CD14-positive monocyte (primary cell): ENCODE measurements at regions not wholly inside any gene's neighbourhood (a gene's known extent, or its start where the extent isn't known, plus 50 kb on each side); places are given as distances from the start of the nearest gene placed in this dataset.

ENCODE experiments used
- DNase-seq, 3 donors: peaks; one replicate each; pipeline ENCODE4 v3.0.0-alpha.2; 2011 to 2022
- H2AFZ ChIP-seq: 2 replicates; pipeline ENCODE4 v1.6.0; 2012; ENCODE audit warnings: mild to moderate bottlenecking, low read depth, low read length, inconsistent platforms; ENCODE audit not compliant: insufficient read depth, poor library complexity, severe bottlenecking
- H3K27ac ChIP-seq, 2 donors: 1 replicate in 1 of 2; 2 replicates in 1 of 2; pipeline ENCODE4 v1.5.1; 2012 to 2013; ENCODE audit warnings: low read length in 2 of 2, control low read depth in 1 of 2, inconsistent platforms in 1 of 2, low read depth in 1 of 2, mild to moderate bottlenecking in 1 of 2
- H3K27me3 ChIP-seq, 2 donors: one replicate each; pipeline versions ENCODE4 v1.6.0 to v1.6.1; 2011 to 2013; ENCODE audit warnings: low read length in 2 of 2; ENCODE audit not compliant: control insufficient read depth in 2 of 2, insufficient read depth in 2 of 2
- H3K36me3 ChIP-seq, 2 donors: replicated peaks in 1 of 2; 1 replicate in 1 of 2; 2 replicates in 1 of 2; pipeline versions ENCODE4 v1.5.1 to v1.6.1; 2012 to 2013; ENCODE audit warnings: low read length in 2 of 2, control low read depth in 1 of 2, inconsistent platforms in 1 of 2, mild to moderate bottlenecking in 1 of 2; ENCODE audit not compliant: insufficient read depth in 2 of 2, control insufficient read depth in 1 of 2
- H3K4me1 ChIP-seq, 2 donors: 1 replicate in 1 of 2; 2 replicates in 1 of 2; pipeline versions ENCODE4 v1.5.1 to v1.6.1; 2012 to 2013; ENCODE audit warnings: low read length in 2 of 2, control low read depth in 1 of 2, inconsistent platforms in 1 of 2, mild to moderate bottlenecking in 1 of 2, moderate library complexity in 1 of 2; ENCODE audit not compliant: insufficient read depth in 2 of 2, control insufficient read depth in 1 of 2
- H3K4me2 ChIP-seq: replicated peaks from 2 replicates; pipeline ENCODE3; 2012; ENCODE audit warnings: low read length, moderate library complexity, mild to moderate bottlenecking; ENCODE audit not compliant: poor library complexity, severe bottlenecking; ENCODE audit errors: extremely low read depth
- H3K4me3 ChIP-seq, 3 experiments: fragments of 200-600 bp in 1 of 3; sonication (generic) in 1 of 3; replicated peaks in 1 of 3; 1 replicate in 2 of 3; 2 replicates in 1 of 3; pipeline ENCODE4 v1.5.1; 2011 to 2013; ENCODE audit warnings: low read length in 3 of 3, mild to moderate bottlenecking in 3 of 3, control low read depth in 2 of 3, low read depth in 2 of 3, inconsistent platforms in 1 of 3, moderate library complexity in 1 of 3
- H3K79me2 ChIP-seq: 2 replicates; pipeline ENCODE4 v1.6.0; 2012; ENCODE audit warnings: mild to moderate bottlenecking, control low read depth, inconsistent platforms, low read length, moderate library complexity; ENCODE audit not compliant: insufficient read depth
- H3K9ac ChIP-seq: 2 replicates; pipeline ENCODE4 v1.6.0; 2017; ENCODE audit warnings: low read length, mild to moderate bottlenecking; ENCODE audit not compliant: insufficient read depth, poor library complexity, severe bottlenecking
- H3K9me3 ChIP-seq, 2 donors: replicated peaks in 1 of 2; 1 replicate in 1 of 2; 2 replicates in 1 of 2; pipeline versions ENCODE4 v1.5.1 to v1.6.1; 2012 to 2013; ENCODE audit warnings: low read length in 2 of 2, control low read depth in 1 of 2; ENCODE audit not compliant: control insufficient read depth in 1 of 2, insufficient read depth in 1 of 2
- H4K20me1 ChIP-seq: 2 replicates; pipeline ENCODE4 v1.6.0; 2012; ENCODE audit warnings: mild to moderate bottlenecking, low read length, control low read depth, moderate library complexity; ENCODE audit not compliant: insufficient read depth
- H3K27ac Mint-ChIP-seq, 7 donors: one replicate each; pipeline ENCODE4 v1.8.0; 2020; ENCODE audit warnings: mild to moderate bottlenecking in 7 of 7, mixed read lengths in 7 of 7, moderate library complexity in 6 of 7, inconsistent platforms in 2 of 7
- H3K27me3 Mint-ChIP-seq, 3 donors: one replicate each; pipeline ENCODE4 v1.8.0; 2021 to 2022; ENCODE audit warnings: low read depth in 3 of 3, mild to moderate bottlenecking in 3 of 3, mixed read lengths in 3 of 3, moderate library complexity in 3 of 3, inconsistent platforms in 1 of 3
- H3K36me3 Mint-ChIP-seq, 2 donors: one replicate each; pipeline ENCODE4 v1.8.0; 2020; ENCODE audit warnings: mixed read lengths in 2 of 2, inconsistent platforms in 1 of 2, mild to moderate bottlenecking in 1 of 2
- H3K4me1 Mint-ChIP-seq: one replicate; pipeline ENCODE4 v1.8.0; 2020; ENCODE audit warnings: mild to moderate bottlenecking, mixed read lengths
- H3K4me3 Mint-ChIP-seq, 2 donors: one replicate each; pipeline ENCODE4 v1.8.0; 2020; ENCODE audit warnings: mild to moderate bottlenecking in 2 of 2, mixed read lengths in 2 of 2, moderate library complexity in 1 of 2
- H3K9me3 Mint-ChIP-seq, 7 donors: one replicate each; pipeline ENCODE4 v1.8.0; 2020 to 2022; ENCODE audit warnings: mixed read lengths in 7 of 7, mild to moderate bottlenecking in 6 of 7, moderate library complexity in 6 of 7, inconsistent platforms in 2 of 7
- WGBS: methylation state at CpG from one replicate; pipeline ENCODE4 v1.1.5; 2013; ENCODE audit warnings: missing lambda C conversion rate; ENCODE audit not compliant: insufficient coverage; 5-methylcytosine and 5-hydroxymethylcytosine counted together
- intact Hi-C, 2 donors: fragments of 100-400 bp; cut with micrococcal nuclease; formaldehyde crosslinking; loops; one replicate each; pipeline versions ENCODE4 v1.15.0 to v1.15.1; 2023
- TF ChIP-seq, protein P1 (sequence below): fragments of 200-600 bp; IDR thresholded peaks from one replicate; pipeline ENCODE4 v1.8.0; 2022; ENCODE audit warnings: antibody characterized with exemption, mild to moderate bottlenecking

GRCh38 chr3:182523836-182524235 lies 269.5 kb upstream of the ATP11B start:
- Histone ChIP-seq H4K20me1 (no peaks in the 10 kb centered on the region), H3K27ac (no peak overlapping the region), H2AFZ (no peak overlapping the region), H3K9me3 (no peaks in the 10 kb centered on the region), H3K27me3 (no peaks in the 10 kb centered on the region), H3K9ac (no peak overlapping the region), H3K4me1 (no peaks in the 10 kb centered on the region), H3K36me3 (no peaks in the 10 kb centered on the region), H3K79me2 (no peaks in the 10 kb centered on the region), H3K4me3 (no peak overlapping the region), H3K4me2 (no peak overlapping the region)
- intact Hi-C loops = no loop called here
- H3K4me3 Mint-ChIP-seq = no peak overlapping the region
- peaks cover 0 to 2% (median 0%) of the 10 kb centered on the region in 7 donors for H3K9me3 Mint-ChIP-seq
- no peak for DNase-seq
- H3K36me3 Mint-ChIP-seq = no peaks in the 10 kb centered on the region
- no peaks in the 10 kb centered on the region for H3K4me1 Mint-ChIP-seq
- no peaks in the 10 kb centered on the region for H3K27me3 Mint-ChIP-seq
- WGBS = no CpG with 5 or more reads among the region's 2 CpGs
- H3K27ac Mint-ChIP-seq = no peak overlapping the region
- TF ChIP-seq, protein P1, sequence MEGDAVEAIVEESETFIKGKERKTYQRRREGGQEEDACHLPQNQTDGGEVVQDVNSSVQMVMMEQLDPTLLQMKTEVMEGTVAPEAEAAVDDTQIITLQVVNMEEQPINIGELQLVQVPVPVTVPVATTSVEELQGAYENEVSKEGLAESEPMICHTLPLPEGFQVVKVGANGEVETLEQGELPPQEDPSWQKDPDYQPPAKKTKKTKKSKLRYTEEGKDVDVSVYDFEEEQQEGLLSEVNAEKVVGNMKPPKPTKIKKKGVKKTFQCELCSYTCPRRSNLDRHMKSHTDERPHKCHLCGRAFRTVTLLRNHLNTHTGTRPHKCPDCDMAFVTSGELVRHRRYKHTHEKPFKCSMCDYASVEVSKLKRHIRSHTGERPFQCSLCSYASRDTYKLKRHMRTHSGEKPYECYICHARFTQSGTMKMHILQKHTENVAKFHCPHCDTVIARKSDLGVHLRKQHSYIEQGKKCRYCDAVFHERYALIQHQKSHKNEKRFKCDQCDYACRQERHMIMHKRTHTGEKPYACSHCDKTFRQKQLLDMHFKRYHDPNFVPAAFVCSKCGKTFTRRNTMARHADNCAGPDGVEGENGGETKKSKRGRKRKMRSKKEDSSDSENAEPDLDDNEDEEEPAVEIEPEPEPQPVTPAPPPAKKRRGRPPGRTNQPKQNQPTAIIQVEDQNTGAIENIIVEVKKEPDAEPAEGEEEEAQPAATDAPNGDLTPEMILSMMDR = no peak

DNA sequence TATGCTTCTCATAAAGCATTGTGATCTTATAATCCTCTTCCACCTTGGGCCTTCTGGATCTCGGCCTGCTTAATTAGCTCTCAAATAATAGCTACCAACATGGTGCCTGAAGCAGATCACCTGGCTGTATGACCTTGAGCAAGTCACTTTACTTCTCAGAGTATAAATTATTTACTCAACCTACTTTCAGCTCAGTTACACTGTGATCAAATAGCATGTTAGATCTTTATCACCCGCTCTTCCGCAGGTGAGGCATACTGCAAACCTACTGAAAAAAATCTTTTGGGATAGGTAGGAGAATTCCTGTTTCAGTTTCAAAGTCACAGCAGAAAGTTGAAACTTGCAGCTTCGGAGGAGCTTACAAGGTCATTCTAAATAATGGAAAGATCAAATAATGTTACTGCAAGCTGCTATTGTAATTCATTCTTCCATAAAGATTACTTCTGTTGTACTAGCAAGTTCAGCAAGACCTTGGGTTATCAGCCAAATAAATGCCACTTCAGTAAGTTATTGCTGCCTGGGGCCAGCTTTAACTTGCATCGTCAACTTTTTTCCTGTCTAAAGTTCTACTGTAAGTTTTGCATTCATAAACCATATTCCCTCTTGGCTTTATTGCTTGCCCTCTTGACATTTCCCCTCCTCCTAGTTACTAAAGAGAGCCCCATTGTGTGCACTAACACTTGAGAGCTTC lies 268.4 kb upstream of the ATP11B start:
- no peaks in the 10 kb centered on the region for H3K36me3 Mint-ChIP-seq
- 93% methylated on average over 3 of the region's 5 CpGs for whole genome bisulfite sequencing
- intact Hi-C loops = no loop called here
- no peaks in the 10 kb centered on the region for H3K4me1 ChIP-seq
- H3K9me3 ChIP-seq = no peaks in the 10 kb centered on the region
- H3K9ac ChIP-seq = no peak overlapping the region
- H3K9me3 Mint-ChIP-seq = peaks cover 0 to 2% (median 0%) of the 10 kb centered on the region in 7 donors
- no peaks in the 10 kb centered on the region for H3K79me2 ChIP-seq
- no peak overlapping the region for H3K4me3 ChIP-seq
- no peaks in the 10 kb centered on the region for H3K27me3 ChIP-seq
- no peaks in the 10 kb centered on the region for H4K20me1 ChIP-seq
- DNase-seq = no peak
- no peak overlapping the region for H2AFZ ChIP-seq
- no peaks in the 10 kb centered on the region for H3K36me3 ChIP-seq
- H3K4me3 Mint-ChIP-seq = no peak overlapping the region
- H3K27ac ChIP-seq = no peak overlapping the region
- H3K27me3 Mint-ChIP-seq = no peaks in the 10 kb centered on the region
- no peak overlapping the region for H3K4me2 ChIP-seq
- no peaks in the 10 kb centered on the region for H3K4me1 Mint-ChIP-seq
- TF ChIP-seq, protein P1 = no peak
- H3K27ac Mint-ChIP-seq = no peak overlapping the region
